Epithelial cell of prostate (primary cell): ENCODE measurements at regions not wholly inside any gene's neighbourhood (a gene's known extent, or its start where the extent isn't known, plus 50 kb on each side); places are given as distances from the start of the nearest gene placed in this dataset.
A peak's percentile ranks its signal among the peaks of the same experiment; 100 is the strongest.

Experiments used
- DNase-seq: peaks from one replicate; pipeline ENCODE4 v3.0.0-alpha.2; 2011; ENCODE audit warnings: low read depth, low spot score
- H3K27ac ChIP-seq: fragments of 450-650 bp; 2 replicates; pipeline ENCODE4 v1.5.1; 2017; ENCODE audit warnings: mild to moderate bottlenecking

DNA sequence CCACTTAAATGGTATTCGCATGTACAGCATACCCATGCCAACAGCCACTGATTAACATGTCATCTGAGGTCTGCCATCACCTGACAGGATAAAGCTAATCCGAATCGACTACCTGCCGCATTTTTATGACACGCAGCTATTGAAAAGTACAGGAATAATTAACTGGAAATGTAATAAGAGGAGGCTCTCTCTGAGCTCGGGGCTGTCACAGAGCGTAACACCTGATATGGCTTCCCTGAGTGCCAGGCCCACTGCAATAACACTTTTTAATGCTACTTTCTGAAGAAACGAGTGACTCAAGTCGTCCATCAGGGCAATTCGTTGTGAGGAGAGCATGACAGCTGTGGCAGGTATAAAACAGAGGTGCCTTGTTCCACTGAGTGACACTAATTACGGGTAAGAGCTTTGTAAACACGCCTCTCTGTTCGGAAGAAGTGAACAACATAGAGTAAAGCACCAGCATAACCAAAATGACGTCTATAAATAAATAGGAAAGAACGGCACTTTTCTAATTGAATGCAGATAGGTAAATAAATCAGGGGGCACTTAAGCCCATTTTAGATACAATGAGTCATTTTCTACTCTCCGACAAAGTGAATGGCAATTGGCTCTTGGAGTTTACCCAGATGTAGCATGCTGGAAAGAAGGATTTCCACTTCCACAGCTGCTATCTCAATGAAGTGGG, 56.5 kb upstream of the CREB5 start:
- no peak overlapping the region for H3K27ac ChIP-seq
- no peak for DNase-seq

- no peak overlapping the region for H3K27ac ChIP-seq
- no peak for DNase-seq
Measured at GRCh38 chr7:28356619-28357018, 55.7 kb upstream of the CREB5 start.

DNA sequence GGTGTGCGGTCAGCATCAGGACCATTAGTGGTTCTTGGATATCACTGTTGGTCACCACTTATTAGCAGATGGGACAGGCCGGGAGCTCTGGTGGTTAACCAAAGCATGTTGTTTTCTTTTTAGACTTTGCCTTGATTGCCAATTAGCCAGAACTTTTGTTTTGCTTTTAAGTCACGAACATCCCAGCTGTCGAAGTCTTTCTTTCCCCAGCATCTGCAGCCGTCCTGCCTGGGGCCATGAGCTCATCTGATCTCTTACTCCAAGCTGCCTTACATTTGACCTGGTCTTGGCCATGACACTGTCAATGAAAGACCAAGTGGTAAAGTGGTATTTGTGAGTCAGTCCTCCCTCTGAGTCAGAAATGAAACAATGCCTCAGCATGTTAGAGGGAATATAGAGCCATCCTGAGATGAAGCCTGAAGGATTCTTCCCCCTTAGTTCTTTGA, 53.9 kb upstream of the CREB5 start:
- H3K27ac ChIP-seq: no peak overlapping the region
- peak; percentile 52 for DNase-seq

- H3K27ac ChIP-seq: no peak overlapping the region
- DNase-seq: no peak
Measured at GRCh38 chr7:28360739-28361138, 51.6 kb upstream of the CREB5 start.

DNA sequence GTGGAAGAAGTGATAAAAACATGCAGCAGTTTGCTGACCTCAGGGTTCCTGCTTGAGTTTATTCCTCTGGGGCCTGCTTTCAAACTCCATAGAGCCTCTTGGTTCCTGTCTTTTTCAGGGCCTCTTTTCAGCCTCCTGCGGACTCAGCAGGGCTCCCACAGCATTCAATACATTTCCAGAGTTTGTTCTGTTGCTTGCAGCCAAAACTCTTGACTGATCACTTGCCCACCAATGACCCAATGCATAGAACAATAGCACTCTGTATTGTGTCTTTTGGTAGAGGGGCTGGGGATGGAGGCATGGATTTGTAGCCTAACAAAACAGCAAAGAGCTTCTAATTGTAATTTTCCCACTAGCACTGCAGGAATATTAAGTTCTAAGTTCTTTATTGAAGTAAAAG, 50.8 kb upstream of the CREB5 start:
- H3K27ac ChIP-seq: no peak overlapping the region
- no peak for DNase-seq

- DNase-seq: no peak
- no peak overlapping the region for H3K27ac ChIP-seq
Measured at GRCh38 chr7:28362182-28362581, 50.1 kb upstream of the CREB5 start.
